ENCODE measurements at regions not wholly inside any gene's neighbourhood (a gene's known extent, or its start where the extent isn't known, plus 50 kb on each side); places are given as distances from the start of the nearest gene placed in this dataset.

- no peaks in the 10 kb centered on the region for H3K36me3 ChIP-seq (ENCODE audit: control insufficient read depth, low read depth, low read length)
- H3K27me3 ChIP-seq (ENCODE audit: control insufficient read depth, insufficient read depth, low read length): no peaks in the 10 kb centered on the region
- no peaks in the 10 kb centered on the region for H3K9me3 ChIP-seq (ENCODE audit: control insufficient read depth, low read depth, low read length)
- H3K9ac ChIP-seq (ENCODE audit: low read length): no peak overlapping the region
- H3K4me3 ChIP-seq (ENCODE audit: low read length): no peak overlapping the region
- H3K27ac ChIP-seq (ENCODE audit: low read length): no peak overlapping the region
- H3K4me1 ChIP-seq (ENCODE audit: control insufficient read depth, low read depth, low read length): peaks cover 23% of the 10 kb centered on the region
Observed at GRCh38 chr15:29888646-29889045, 66.4 kb upstream of the TJP1 start.

- Histone ChIP-seq H3K9ac (ENCODE audit: low read length) (no peak overlapping the region), H3K4me1 (ENCODE audit: control insufficient read depth, low read depth, low read length) (peaks cover 23% of the 10 kb centered on the region), H3K4me3 (ENCODE audit: low read length) (no peak overlapping the region), H3K9me3 (ENCODE audit: control insufficient read depth, low read depth, low read length) (no peaks in the 10 kb centered on the region), H3K36me3 (ENCODE audit: control insufficient read depth, low read depth, low read length) (no peaks in the 10 kb centered on the region), H3K27ac (ENCODE audit: low read length) (no peak overlapping the region), H3K27me3 (ENCODE audit: control insufficient read depth, insufficient read depth, low read length) (no peaks in the 10 kb centered on the region)
Observed at GRCh38 chr15:29887721-29888120, 65.5 kb upstream of the TJP1 start.

- no peak overlapping the region for H3K27ac ChIP-seq (ENCODE audit: low read length)
Observed at GRCh38 chr15:29885183-29885582, 62.9 kb upstream of the TJP1 start.

DNA sequence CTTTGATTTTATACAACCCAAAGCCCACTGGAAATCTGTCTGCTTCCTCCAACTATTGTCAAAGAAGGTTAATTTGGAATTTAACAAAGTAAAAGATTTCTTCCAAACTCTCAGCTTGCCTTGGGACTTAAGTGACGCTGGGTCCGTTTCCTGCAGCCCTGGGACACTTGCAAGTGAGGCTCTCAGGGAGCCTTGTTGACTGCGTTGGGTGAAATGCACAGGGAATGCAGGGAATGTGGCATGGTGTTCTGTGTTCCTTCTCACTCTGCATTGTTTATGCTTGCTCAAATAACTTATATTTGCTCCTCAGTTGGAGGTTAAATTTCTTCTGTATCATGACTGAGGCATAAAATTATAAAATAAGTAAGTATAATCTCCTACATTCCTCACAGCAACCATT is 60.9 kb upstream of the TJP1 start:
- no peak overlapping the region for H3K9ac ChIP-seq (ENCODE audit: low read length)
- H3K36me3 ChIP-seq (ENCODE audit: control insufficient read depth, low read depth, low read length): no peaks in the 10 kb centered on the region
- no peaks in the 10 kb centered on the region for H3K9me3 ChIP-seq (ENCODE audit: control insufficient read depth, low read depth, low read length)
- no peak overlapping the region for H3K27ac ChIP-seq (ENCODE audit: low read length)
- no peaks in the 10 kb centered on the region for H3K27me3 ChIP-seq (ENCODE audit: control insufficient read depth, insufficient read depth, low read length)
- H3K4me3 ChIP-seq (ENCODE audit: low read length): no peak overlapping the region
- no peaks in the 10 kb centered on the region for H3K4me1 ChIP-seq (ENCODE audit: control insufficient read depth, low read depth, low read length)

More at GRCh38 chr15:29885183-29885582, 62.9 kb upstream of the TJP1 start:
- Histone ChIP-seq H3K9ac (ENCODE audit: low read length) (no peak overlapping the region), H3K27me3 (ENCODE audit: control insufficient read depth, insufficient read depth, low read length) (no peaks in the 10 kb centered on the region), H3K36me3 (ENCODE audit: control insufficient read depth, low read depth, low read length) (no peaks in the 10 kb centered on the region), H3K4me3 (ENCODE audit: low read length) (no peak overlapping the region), H3K4me1 (ENCODE audit: control insufficient read depth, low read depth, low read length) (peaks cover 20% of the 10 kb centered on the region), H3K9me3 (ENCODE audit: control insufficient read depth, low read depth, low read length) (no peaks in the 10 kb centered on the region)

GRCh38 chr15:29880886-29881285 is 58.6 kb upstream of the TJP1 start:
- no peak overlapping the region for H3K9ac ChIP-seq (ENCODE audit: low read length)
- no peak overlapping the region for H3K27ac ChIP-seq (ENCODE audit: low read length)
- H3K27me3 ChIP-seq (ENCODE audit: control insufficient read depth, insufficient read depth, low read length): no peaks in the 10 kb centered on the region
- H3K4me1 ChIP-seq (ENCODE audit: control insufficient read depth, low read depth, low read length): no peaks in the 10 kb centered on the region
- no peak overlapping the region for H3K4me3 ChIP-seq (ENCODE audit: low read length)
- H3K36me3 ChIP-seq (ENCODE audit: control insufficient read depth, low read depth, low read length): no peaks in the 10 kb centered on the region
- no peaks in the 10 kb centered on the region for H3K9me3 ChIP-seq (ENCODE audit: control insufficient read depth, low read depth, low read length)

DNA sequence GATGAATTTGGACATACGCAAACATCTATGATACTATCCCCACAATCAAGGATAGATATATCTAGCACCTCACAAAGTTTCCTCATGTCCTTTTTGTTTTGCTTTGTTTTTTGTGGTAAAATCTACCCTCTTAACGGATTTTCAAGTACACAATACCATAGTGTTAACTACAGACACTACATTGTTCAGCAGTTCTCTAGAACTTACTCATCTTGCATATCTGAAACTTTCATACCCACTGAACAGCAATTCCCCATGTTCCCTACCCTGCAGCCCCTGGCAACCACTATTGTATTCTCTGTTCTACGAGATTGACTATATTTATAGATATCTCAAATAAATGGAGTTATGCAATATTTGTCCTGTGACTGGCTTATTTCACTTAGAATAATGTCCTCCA is 58.1 kb upstream of the TJP1 start:
- Histone ChIP-seq H3K36me3 (ENCODE audit: control insufficient read depth, low read depth, low read length) (no peaks in the 10 kb centered on the region), H3K27ac (ENCODE audit: low read length) (no peak overlapping the region), H3K9me3 (ENCODE audit: control insufficient read depth, low read depth, low read length) (no peaks in the 10 kb centered on the region), H3K9ac (ENCODE audit: low read length) (no peak overlapping the region), H3K27me3 (ENCODE audit: control insufficient read depth, insufficient read depth, low read length) (no peaks in the 10 kb centered on the region), H3K4me1 (ENCODE audit: control insufficient read depth, low read depth, low read length) (no peaks in the 10 kb centered on the region), H3K4me3 (ENCODE audit: low read length) (no peak overlapping the region)

DNA sequence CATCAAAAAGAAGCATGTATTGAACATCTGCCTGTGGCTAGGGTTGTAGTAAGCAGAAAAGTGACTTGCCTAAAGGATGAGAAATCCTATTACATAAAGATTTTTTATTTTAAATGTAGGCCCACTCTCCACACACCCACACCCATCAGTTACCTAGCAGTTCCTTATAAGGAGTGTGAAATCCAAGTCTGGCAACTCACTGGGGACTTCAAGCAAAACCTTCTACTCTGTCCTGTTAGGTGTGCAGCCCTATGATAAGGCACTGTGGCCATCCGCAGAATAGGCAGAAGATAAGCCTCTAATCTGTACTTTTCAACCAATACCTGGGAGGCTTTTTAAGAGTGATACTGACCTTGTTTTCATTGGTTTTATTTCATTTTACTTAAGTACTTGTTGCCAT is 52.7 kb upstream of the TJP1 start:
- H3K36me3 ChIP-seq (ENCODE audit: control insufficient read depth, low read depth, low read length): no peaks in the 10 kb centered on the region
- no peak overlapping the region for H3K27ac ChIP-seq (ENCODE audit: low read length)
- no peak overlapping the region for H3K9ac ChIP-seq (ENCODE audit: low read length)
- no peaks in the 10 kb centered on the region for H3K27me3 ChIP-seq (ENCODE audit: control insufficient read depth, insufficient read depth, low read length)
- no peak overlapping the region for H3K4me3 ChIP-seq (ENCODE audit: low read length)
- H3K4me1 ChIP-seq (ENCODE audit: control insufficient read depth, low read depth, low read length): no peaks in the 10 kb centered on the region
- H3K9me3 ChIP-seq (ENCODE audit: control insufficient read depth, low read depth, low read length): no peaks in the 10 kb centered on the region

GRCh38 chr15:29873947-29874411 is 51.7 kb upstream of the TJP1 start:
- Histone ChIP-seq H3K27me3 (ENCODE audit: control insufficient read depth, insufficient read depth, low read length) (no peaks in the 10 kb centered on the region), H3K9ac (ENCODE audit: low read length) (no peak overlapping the region), H3K27ac (ENCODE audit: low read length) (no peak overlapping the region), H3K4me3 (ENCODE audit: low read length) (no peak overlapping the region), H3K36me3 (ENCODE audit: control insufficient read depth, low read depth, low read length) (no peaks in the 10 kb centered on the region), H3K4me1 (ENCODE audit: control insufficient read depth, low read depth, low read length) (no peaks in the 10 kb centered on the region), H3K9me3 (ENCODE audit: control insufficient read depth, low read depth, low read length) (no peaks in the 10 kb centered on the region)

DNA sequence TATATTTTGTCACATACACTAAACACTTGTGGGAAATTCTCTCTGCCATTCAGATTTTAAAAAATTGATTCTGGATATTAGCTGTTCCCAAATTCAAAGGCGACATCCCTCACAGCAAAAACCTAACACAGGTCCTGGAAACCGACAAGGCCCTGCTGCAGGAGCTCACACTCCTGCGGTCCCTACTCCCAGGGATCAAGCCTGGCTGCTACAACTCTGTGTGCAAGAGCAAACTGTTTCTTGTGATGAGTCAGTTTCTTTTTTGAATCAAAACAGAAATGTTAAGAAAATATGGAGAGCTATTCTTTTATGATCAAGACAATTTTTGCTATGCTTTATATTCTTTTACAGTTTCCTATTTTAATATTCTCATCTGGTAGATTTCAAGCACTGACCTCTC is 51.0 kb upstream of the TJP1 start:
- H3K27ac ChIP-seq (ENCODE audit: low read length): no peak overlapping the region
- H3K9ac ChIP-seq (ENCODE audit: low read length): no peak overlapping the region
- no peaks in the 10 kb centered on the region for H3K36me3 ChIP-seq (ENCODE audit: control insufficient read depth, low read depth, low read length)
- no peaks in the 10 kb centered on the region for H3K4me1 ChIP-seq (ENCODE audit: control insufficient read depth, low read depth, low read length)
- H3K9me3 ChIP-seq (ENCODE audit: control insufficient read depth, low read depth, low read length): no peaks in the 10 kb centered on the region
- no peaks in the 10 kb centered on the region for H3K27me3 ChIP-seq (ENCODE audit: control insufficient read depth, insufficient read depth, low read length)
- no peak overlapping the region for H3K4me3 ChIP-seq (ENCODE audit: low read length)

DNA sequence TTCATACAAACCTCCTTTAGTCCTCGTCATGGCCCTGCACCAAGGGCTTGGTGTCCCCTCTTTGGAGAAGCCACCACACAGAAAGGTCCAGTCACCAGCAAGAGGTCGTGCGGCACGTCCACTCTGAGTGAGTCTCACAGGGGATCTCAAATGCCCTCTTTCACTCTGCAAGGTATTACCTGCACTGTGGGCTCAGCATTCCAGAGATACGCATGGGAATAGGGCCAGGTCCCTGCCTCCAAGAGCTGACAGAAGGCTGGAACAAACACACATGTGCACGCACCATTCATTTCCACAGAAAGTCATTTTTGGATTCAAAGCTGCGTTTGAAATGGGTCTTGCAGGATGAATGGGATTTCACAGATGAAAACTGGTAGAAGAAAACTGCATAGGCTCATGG is 50.4 kb upstream of the TJP1 start:
- H3K36me3 ChIP-seq (ENCODE audit: control insufficient read depth, low read depth, low read length): no peaks in the 10 kb centered on the region
- no peak overlapping the region for H3K4me3 ChIP-seq (ENCODE audit: low read length)
- H3K27ac ChIP-seq (ENCODE audit: low read length): no peak overlapping the region
- H3K4me1 ChIP-seq (ENCODE audit: control insufficient read depth, low read depth, low read length): no peaks in the 10 kb centered on the region
- no peak overlapping the region for H3K9ac ChIP-seq (ENCODE audit: low read length)
- H3K27me3 ChIP-seq (ENCODE audit: control insufficient read depth, insufficient read depth, low read length): no peaks in the 10 kb centered on the region
- H3K9me3 ChIP-seq (ENCODE audit: control insufficient read depth, low read depth, low read length): no peaks in the 10 kb centered on the region
